HCT116 (cell line): ENCODE measurements at regions not wholly inside any gene's neighbourhood (a gene's known extent, or its start where the extent isn't known, plus 50 kb on each side); places are given as distances from the start of the nearest gene placed in this dataset.

ENCODE experiments used
- ATAC-seq: fragments of 200-7000 bp; cut with Tn5 transposase; 2 replicates; pipeline ENCODE4 v1.9.1; 2020; ENCODE audit warnings: mild to moderate bottlenecking, moderate library complexity
- BruUV-seq: library from RNA; stranded (reverse); fragments of 400-500 nt; replicated peaks from 2 replicates; lab custom pipeline; 2021; lab: Mats Ljungman, UMichigan
- CTCF ChIA-PET: fragments of 300-600 bp; sonication (Branson Sonifier 250); formaldehyde crosslinking; loops from one replicate; lab custom pipeline; 2021; ENCODE audit warnings: antibody characterized with exemption; lab: Charles Lee
- POLR2A ChIA-PET: fragments of 300-600, 350-600 bp; sonication (Branson Sonifier 250); formaldehyde crosslinking; loops from one replicate; lab custom pipeline; 2021; ENCODE audit warnings: antibody characterized with exemption; lab: Charles Lee
- RAD21 ChIA-PET, 2 experiments: fragments of 300-600 bp; sonication (Branson Sonifier 250); formaldehyde crosslinking; loops; one replicate each; lab custom pipeline; 2023; ENCODE audit warnings: low total read pairs in 2 of 2; ENCODE audit not compliant: uncharacterized antibody in 2 of 2, unreplicated experiment in 2 of 2, low non-redundant PET in 1 of 2; lab: Charles Lee
- DNase-seq: peaks from one replicate; pipeline ENCODE4 v3.0.0-alpha.2; 2010; ENCODE audit warnings: low read depth, low spot score
- H2AFZ ChIP-seq: fragments of 200-600 bp; shearing (Covaris generic), sonication (generic); 2 replicates; pipeline ENCODE4 v1.6.1; 2017; ENCODE audit warnings: low read depth, mixed run types, mixed read lengths, antibody characterized with exemption, low read length; ENCODE audit not compliant: poor library complexity, severe bottlenecking
- H3K27ac ChIP-seq: 2 replicates; pipeline ENCODE4 v1.5.1; 2012; ENCODE audit warnings: low read depth, low read length
- H3K27me3 ChIP-seq: fragments of 200-600 bp; sonication (generic); 2 replicates; pipeline ENCODE4 v1.6.1; 2016; ENCODE audit warnings: mixed run types, low read length, mixed read lengths; ENCODE audit not compliant: insufficient read depth
- H3K36me3 ChIP-seq, 2 experiments: fragments of 200-500 bp in 1 of 2; fragments of 200-600 bp in 1 of 2; sonication (Bioruptor generic) in 1 of 2; sonication (generic) in 1 of 2; 2 replicates each; pipeline versions ENCODE4 v1.5.1 to v1.6.1; 2014 to 2016; ENCODE audit warnings: low read length in 2 of 2, inconsistent platforms in 1 of 2, mixed read lengths in 1 of 2, mixed run types in 1 of 2; ENCODE audit not compliant: insufficient read depth in 2 of 2, control insufficient read depth in 1 of 2
- H3K4me1 ChIP-seq, 2 experiments: fragments of 200-600 bp in 1 of 2; sonication (generic) in 1 of 2; 2 replicates each; pipeline versions ENCODE4 v1.5.1 to v1.6.1; 2012 to 2017; ENCODE audit warnings: low read length in 2 of 2, inconsistent platforms in 1 of 2, mild to moderate bottlenecking in 1 of 2, mixed read lengths in 1 of 2, mixed run types in 1 of 2, moderate library complexity in 1 of 2; ENCODE audit not compliant: insufficient read depth in 2 of 2, control insufficient read depth in 1 of 2
- H3K4me2 ChIP-seq: fragments of 200-600 bp; sonication (generic); 2 replicates; pipeline ENCODE4 v1.6.1; 2017; ENCODE audit warnings: mixed run types, low read length, mixed read lengths
- H3K4me3 ChIP-seq, 2 experiments: fragments of 200-600 bp in 1 of 2; sonication (generic) in 1 of 2; replicated peaks in 1 of 2; 2 replicates each; pipeline ENCODE4 v1.5.1; 2011 to 2016; ENCODE audit warnings: low read length in 2 of 2, control low read depth in 1 of 2, low read depth in 1 of 2, mild to moderate bottlenecking in 1 of 2, mixed read lengths in 1 of 2, mixed run types in 1 of 2
- H3K79me2 ChIP-seq: fragments of 200-600 bp; sonication (generic); 2 replicates; pipeline ENCODE4 v1.6.1; 2017; ENCODE audit warnings: mild to moderate bottlenecking, mixed run types, low read length, moderate library complexity, mixed read lengths; ENCODE audit not compliant: insufficient read depth
- H3K9ac ChIP-seq: fragments of 200-600 bp; sonication (generic); 2 replicates; pipeline ENCODE4 v1.6.1; 2016; ENCODE audit warnings: low read length, mixed read lengths
- H3K9me2 ChIP-seq: fragments of 200-600 bp; sonication (generic), shearing (Covaris generic); 2 replicates; pipeline ENCODE4 v1.6.1; 2017; ENCODE audit warnings: mixed run types, mild to moderate bottlenecking, moderate library complexity; ENCODE audit not compliant: insufficient read depth
- H3K9me3 ChIP-seq, 2 experiments: fragments of 200-500 bp in 1 of 2; fragments of 200-600 bp in 1 of 2; sonication (Bioruptor generic) in 1 of 2; sonication (generic) in 1 of 2; 2 replicates each; pipeline ENCODE4 v1.6.1; 2014 to 2017; ENCODE audit warnings: low read length in 2 of 2, mixed read lengths in 2 of 2, inconsistent platforms in 1 of 2, low read depth in 1 of 2, mild to moderate bottlenecking in 1 of 2, mixed run types in 1 of 2, moderate library complexity in 1 of 2; ENCODE audit not compliant: control insufficient read depth in 1 of 2, insufficient read depth in 1 of 2
- H4K20me1 ChIP-seq: fragments of 200-600 bp; sonication (generic), shearing (Covaris generic); 2 replicates; pipeline ENCODE4 v1.6.1; 2017; ENCODE audit warnings: mixed run types, mild to moderate bottlenecking, moderate library complexity; ENCODE audit not compliant: insufficient read depth
- EGR1 ChIP-seq: IDR thresholded peaks from 2 replicates; pipeline ENCODE4 v1.6.1; 2012; ENCODE audit warnings: low read depth
- EZH2 ChIP-seq: fragments of 200-600 bp; sonication (generic); IDR thresholded peaks from 2 replicates; pipeline ENCODE4 v1.6.1; 2017; ENCODE audit warnings: antibody characterized with exemption, mixed run types
- FOSL1 ChIP-seq: IDR thresholded peaks from 2 replicates; pipeline ENCODE4 v1.6.1; 2012; ENCODE audit warnings: low read depth
- POLR2A ChIP-seq: IDR thresholded peaks from 2 replicates; pipeline ENCODE4 v1.7.0; 2011; ENCODE audit warnings: borderline replicate concordance; ENCODE audit not compliant: insufficient read depth, insufficient read length; ENCODE audit errors: extremely low read depth
- SIN3A ChIP-seq: IDR thresholded peaks from 2 replicates; pipeline ENCODE4 v1.6.1; 2012; ENCODE audit warnings: low read depth
- ZFX ChIP-seq: fragments of 450-650 bp; IDR thresholded peaks from 2 replicates; pipeline ENCODE4 v1.6.1; 2017
- ZNF274 ChIP-seq: fragments of 200-500 bp; sonication (Bioruptor generic); IDR thresholded peaks from 2 replicates; pipeline ENCODE4 v1.6.1; 2014; ENCODE audit warnings: mild to moderate bottlenecking, low read depth, low read length, inconsistent platforms
- intact Hi-C: fragments of 100-400 bp; cut with micrococcal nuclease; formaldehyde crosslinking; loops from 2 replicates; pipeline ENCODE4 v1.10.0; 2022
- TF ChIP-seq, protein P1 (sequence below): IDR thresholded peaks from 2 replicates; pipeline ENCODE4 v1.6.1; 2012
- TF ChIP-seq, protein P2 (sequence below), 3 experiments: fragments of 200-600 bp in 1 of 3; sonication (generic) in 1 of 3; IDR thresholded peaks in 2 of 3; conservative IDR thresholded peaks in 1 of 3; 2 replicates each; pipeline ENCODE4 v1.5.1; 2012 to 2017; ENCODE audit warnings: low read depth in 2 of 3, low read length in 2 of 3, antibody characterized with exemption in 1 of 3, borderline replicate concordance in 1 of 3, control low read depth in 1 of 3, mild to moderate bottlenecking in 1 of 3, mixed read lengths in 1 of 3, mixed run types in 1 of 3, moderate library complexity in 1 of 3; ENCODE audit not compliant: insufficient read depth in 1 of 3
- TF ChIP-seq, protein P3 (sequence below): IDR thresholded peaks from 2 replicates; pipeline ENCODE4 v1.6.1; 2011; ENCODE audit warnings: mild to moderate bottlenecking, low read length, moderate library complexity; ENCODE audit not compliant: insufficient replicate concordance; ENCODE audit errors: extremely low read depth

DNA sequence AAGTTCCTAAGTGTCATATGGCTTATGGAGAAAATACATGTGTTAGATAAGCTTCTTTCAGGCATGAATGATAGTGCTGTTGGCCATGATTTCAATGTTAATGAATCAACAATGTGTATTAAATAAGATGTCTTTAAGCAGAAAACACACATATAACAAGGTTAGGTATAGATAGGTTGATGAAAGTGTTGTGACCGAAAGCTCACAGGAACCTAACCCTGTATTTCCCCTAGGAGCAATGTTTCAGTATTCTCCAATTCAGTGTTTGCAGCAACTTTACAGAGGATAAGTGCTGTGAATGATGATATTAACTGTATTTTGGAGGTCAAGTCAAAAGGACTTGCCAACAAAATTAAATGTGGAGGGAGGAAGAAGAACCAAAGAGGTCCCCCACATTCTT lies 82.8 kb upstream of the PRDM11 start:
- POLR2A ChIA-PET: no interaction called here
- Histone ChIP-seq H3K4me2 (no peak overlapping the region), H3K79me2 (no peaks in the 10 kb centered on the region), H3K36me3 (no peaks in the 10 kb centered on the region), H2AFZ (no peak overlapping the region), H3K27me3 (no peaks in the 10 kb centered on the region), H3K27ac (no peak overlapping the region), H4K20me1 (no peaks in the 10 kb centered on the region), H3K9me2 (no peaks in the 10 kb centered on the region), H3K9me3 (0 out of 4 replicates have a peak, but pooled peaks cover 0 to 3% of the 10 kb centered on the region in 2 experiments), H3K9ac (no peak overlapping the region), H3K4me1 (no peaks in the 10 kb centered on the region; a peak in 1 of 4 replicates), H3K4me3 (no peak overlapping the region)
- intact Hi-C loops: no loop called here
- no peak for TF ChIP-seq EGR1
- TF ChIP-seq, protein P1, sequence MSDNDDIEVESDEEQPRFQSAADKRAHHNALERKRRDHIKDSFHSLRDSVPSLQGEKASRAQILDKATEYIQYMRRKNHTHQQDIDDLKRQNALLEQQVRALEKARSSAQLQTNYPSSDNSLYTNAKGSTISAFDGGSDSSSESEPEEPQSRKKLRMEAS: no peak
- no peak for TF ChIP-seq POLR2A
- TF ChIP-seq, protein P2, sequence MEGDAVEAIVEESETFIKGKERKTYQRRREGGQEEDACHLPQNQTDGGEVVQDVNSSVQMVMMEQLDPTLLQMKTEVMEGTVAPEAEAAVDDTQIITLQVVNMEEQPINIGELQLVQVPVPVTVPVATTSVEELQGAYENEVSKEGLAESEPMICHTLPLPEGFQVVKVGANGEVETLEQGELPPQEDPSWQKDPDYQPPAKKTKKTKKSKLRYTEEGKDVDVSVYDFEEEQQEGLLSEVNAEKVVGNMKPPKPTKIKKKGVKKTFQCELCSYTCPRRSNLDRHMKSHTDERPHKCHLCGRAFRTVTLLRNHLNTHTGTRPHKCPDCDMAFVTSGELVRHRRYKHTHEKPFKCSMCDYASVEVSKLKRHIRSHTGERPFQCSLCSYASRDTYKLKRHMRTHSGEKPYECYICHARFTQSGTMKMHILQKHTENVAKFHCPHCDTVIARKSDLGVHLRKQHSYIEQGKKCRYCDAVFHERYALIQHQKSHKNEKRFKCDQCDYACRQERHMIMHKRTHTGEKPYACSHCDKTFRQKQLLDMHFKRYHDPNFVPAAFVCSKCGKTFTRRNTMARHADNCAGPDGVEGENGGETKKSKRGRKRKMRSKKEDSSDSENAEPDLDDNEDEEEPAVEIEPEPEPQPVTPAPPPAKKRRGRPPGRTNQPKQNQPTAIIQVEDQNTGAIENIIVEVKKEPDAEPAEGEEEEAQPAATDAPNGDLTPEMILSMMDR (IDR thresholded peaks at IDR 0.05 in 2 of 3, conservative IDR thresholded peaks at IDR 0.05 in 1 of 3; ENCODE audit: borderline replicate concordance in 1 of 3, insufficient read depth in 1 of 3, low read depth in 2 of 3, low read length in 2 of 3): no peak
- no peak for TF ChIP-seq SIN3A
- no peak for TF ChIP-seq EZH2
- no peak for TF ChIP-seq ZNF274
- TF ChIP-seq ZFX: no peak
- no peak for TF ChIP-seq FOSL1
- TF ChIP-seq, protein P3, sequence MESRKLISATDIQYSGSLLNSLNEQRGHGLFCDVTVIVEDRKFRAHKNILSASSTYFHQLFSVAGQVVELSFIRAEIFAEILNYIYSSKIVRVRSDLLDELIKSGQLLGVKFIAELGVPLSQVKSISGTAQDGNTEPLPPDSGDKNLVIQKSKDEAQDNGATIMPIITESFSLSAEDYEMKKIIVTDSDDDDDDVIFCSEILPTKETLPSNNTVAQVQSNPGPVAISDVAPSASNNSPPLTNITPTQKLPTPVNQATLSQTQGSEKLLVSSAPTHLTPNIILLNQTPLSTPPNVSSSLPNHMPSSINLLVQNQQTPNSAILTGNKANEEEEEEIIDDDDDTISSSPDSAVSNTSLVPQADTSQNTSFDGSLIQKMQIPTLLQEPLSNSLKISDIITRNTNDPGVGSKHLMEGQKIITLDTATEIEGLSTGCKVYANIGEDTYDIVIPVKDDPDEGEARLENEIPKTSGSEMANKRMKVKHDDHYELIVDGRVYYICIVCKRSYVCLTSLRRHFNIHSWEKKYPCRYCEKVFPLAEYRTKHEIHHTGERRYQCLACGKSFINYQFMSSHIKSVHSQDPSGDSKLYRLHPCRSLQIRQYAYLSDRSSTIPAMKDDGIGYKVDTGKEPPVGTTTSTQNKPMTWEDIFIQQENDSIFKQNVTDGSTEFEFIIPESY: no peak
- RAD21 ChIA-PET: no interaction called here
- CTCF ChIA-PET: no interaction called here
- DNase-seq (no peak), ATAC-seq (no peak)
- BruUV-seq: no TSS peak
